Loucy (cell line): ENCODE measurements at regions not wholly inside any gene's neighbourhood (a gene's known extent, or its start where the extent isn't known, plus 50 kb on each side); places are given as distances from the start of the nearest gene placed in this dataset.
A peak's percentile ranks its signal among the peaks of the same experiment; 100 is the strongest.

ENCODE experiments used
- H2AFZ ChIP-seq: fragments of 200-600 bp; sonication (generic); 2 replicates; pipeline ENCODE4 v1.6.0; 2016; ENCODE audit warnings: antibody characterized with exemption, mild to moderate bottlenecking, low read length, moderate library complexity
- H3F3A ChIP-seq: fragments of 200-600 bp; 2 replicates; pipeline ENCODE4 v1.6.0; 2016; ENCODE audit warnings: antibody characterized with exemption, low read depth, mild to moderate bottlenecking
- H3K27me3 ChIP-seq: fragments of 200-600 bp; sonication (generic); 2 replicates; pipeline ENCODE4 v1.6.1; 2014; ENCODE audit warnings: low read length, mild to moderate bottlenecking; ENCODE audit not compliant: insufficient read depth, poor library complexity, severe bottlenecking
- H3K36me3 ChIP-seq: fragments of 200-600 bp; sonication (generic); 2 replicates; pipeline ENCODE4 v1.6.1; 2016; ENCODE audit warnings: low read length; ENCODE audit not compliant: insufficient read depth
- H3K4me1 ChIP-seq: fragments of 200-600 bp; sonication (generic); 2 replicates; pipeline ENCODE4 v1.5.1; 2014; ENCODE audit warnings: low read length, mild to moderate bottlenecking; ENCODE audit not compliant: insufficient read depth, poor library complexity, severe bottlenecking
- H3K4me2 ChIP-seq: fragments of 200-600 bp; sonication (generic); 2 replicates; pipeline ENCODE4 v1.6.0; 2014; ENCODE audit warnings: antibody characterized with exemption, low read length, low read depth, mild to moderate bottlenecking; ENCODE audit not compliant: poor library complexity, severe bottlenecking
- H3K4me3 ChIP-seq: fragments of 200-600 bp; sonication (generic); 2 replicates; pipeline ENCODE4 v1.5.1; 2014; ENCODE audit warnings: low read length, mild to moderate bottlenecking, mixed read lengths; ENCODE audit not compliant: poor library complexity, severe bottlenecking
- H3K79me2 ChIP-seq: fragments of 200-600 bp; sonication (generic); 2 replicates; pipeline ENCODE4 v1.6.1; 2014; ENCODE audit warnings: low read length; ENCODE audit not compliant: insufficient read depth
- H3K9ac ChIP-seq: fragments of 200-600 bp; sonication (generic); 2 replicates; pipeline ENCODE4 v1.6.0; 2014; ENCODE audit warnings: mild to moderate bottlenecking, low read depth, low read length, moderate library complexity; ENCODE audit not compliant: poor library complexity, severe bottlenecking
- H3K9me2 ChIP-seq: fragments of 200-600 bp; sonication (generic); replicated peaks from 2 replicates; pipeline ENCODE4 v1.6.1; 2016; ENCODE audit warnings: low read depth, low read length, mixed read lengths
- H3K9me3 ChIP-seq: fragments of 200-600 bp; sonication (generic); 2 replicates; pipeline ENCODE4 v1.6.1; 2014; ENCODE audit warnings: mild to moderate bottlenecking, antibody characterized with exemption, low read length, low read depth; ENCODE audit not compliant: insufficient read depth
- H4K20me1 ChIP-seq: fragments of 200-600 bp; sonication (generic); 2 replicates; pipeline ENCODE4 v1.6.0; 2014; ENCODE audit warnings: antibody characterized with exemption, low read length, mild to moderate bottlenecking; ENCODE audit not compliant: insufficient read depth, poor library complexity, severe bottlenecking
- CTCF ChIP-seq: fragments of 200-600 bp; sonication (generic); conservative IDR thresholded peaks from 2 replicates; pipeline ENCODE4 v1.5.1; 2014; ENCODE audit warnings: mild to moderate bottlenecking, antibody characterized with exemption, low read length
- EZH2phosphoT487 ChIP-seq: fragments of 200-600 bp; IDR thresholded peaks from 2 replicates; pipeline ENCODE4 v1.6.1; 2018; ENCODE audit warnings: antibody characterized with exemption, mild to moderate bottlenecking, moderate library complexity, borderline replicate concordance

- Histone ChIP-seq H3K4me3 (no peak overlapping the region), H3K27me3 (no peaks in the 10 kb centered on the region), H3K36me3 (no peaks in the 10 kb centered on the region), H2AFZ (no peak overlapping the region), H4K20me1 (no peaks in the 10 kb centered on the region), H3K9me2 (no peaks in the 10 kb centered on the region), H3K9ac (no peak overlapping the region), H3K79me2 (no peaks in the 10 kb centered on the region), H3K4me2 (no peak overlapping the region), H3F3A (no peaks in the 10 kb centered on the region), H3K4me1 (no peaks in the 10 kb centered on the region), H3K9me3 (no peaks in the 10 kb centered on the region)
- no peak for TF ChIP-seq CTCF
- no peak for TF ChIP-seq EZH2phosphoT487
Measured at GRCh38 chr12:92487138-92487485, 215.7 kb upstream of the PLEKHG7 start.

- Histone ChIP-seq H3F3A (no peaks in the 10 kb centered on the region), H3K79me2 (no peaks in the 10 kb centered on the region), H3K4me1 (no peaks in the 10 kb centered on the region), H4K20me1 (no peaks in the 10 kb centered on the region), H2AFZ (0 out of 2 replicates have a peak overlapping the region, but pooled peaks have one; percentile 6), H3K27me3 (no peaks in the 10 kb centered on the region), H3K9me3 (no peaks in the 10 kb centered on the region), H3K9ac (no peak overlapping the region), H3K4me3 (no peak overlapping the region), H3K4me2 (no peak overlapping the region), H3K9me2 (no peaks in the 10 kb centered on the region), H3K36me3 (no peaks in the 10 kb centered on the region)
- TF ChIP-seq CTCF (no peak), EZH2phosphoT487 (no peak)
Measured at GRCh38 chr12:92486443-92487137, 216.2 kb upstream of the PLEKHG7 start.

GRCh38 chr12:92485351-92486348 is 217.1 kb upstream of the PLEKHG7 start:
- no peak overlapping the region for H3K4me2 ChIP-seq
- no peaks in the 10 kb centered on the region for H3F3A ChIP-seq
- no peaks in the 10 kb centered on the region for H3K36me3 ChIP-seq
- no peak overlapping the region for H3K4me3 ChIP-seq
- H4K20me1 ChIP-seq = no peaks in the 10 kb centered on the region
- H3K4me1 ChIP-seq = no peaks in the 10 kb centered on the region
- H3K9me2 ChIP-seq = no peaks in the 10 kb centered on the region
- H3K9ac ChIP-seq = no peak overlapping the region
- H3K79me2 ChIP-seq = no peaks in the 10 kb centered on the region
- TF ChIP-seq CTCF = no peak
- TF ChIP-seq EZH2phosphoT487 = no peak
- H3K27me3 ChIP-seq = no peaks in the 10 kb centered on the region
- H3K9me3 ChIP-seq = no peaks in the 10 kb centered on the region
- H2AFZ ChIP-seq = peak overlapping the region; percentile 4; the same call in 1 of the 2 replicates
